MM.1S (cell line): ENCODE measurements at regions not wholly inside any gene's neighbourhood (a gene's known extent, or its start where the extent isn't known, plus 50 kb on each side); places are given as distances from the start of the nearest gene placed in this dataset.

Source experiments
- DNase-seq: peaks from one replicate; pipeline ENCODE4 v3.0.0-alpha.2; 2015
- H2AFZ ChIP-seq: fragments of 300-600 bp; sonication (generic); 2 replicates; pipeline ENCODE4 v1.6.0; 2016; ENCODE audit warnings: antibody characterized with exemption, low read length
- H3F3A ChIP-seq: fragments of 300-600 bp; sonication (generic); 2 replicates; pipeline ENCODE4 v1.6.1; 2016; ENCODE audit warnings: mild to moderate bottlenecking, antibody characterized with exemption, low read length, moderate library complexity, mixed read lengths; ENCODE audit not compliant: insufficient read depth
- H3K27ac ChIP-seq: fragments of 300-600 bp; sonication (generic); 2 replicates; pipeline ENCODE4 v1.5.1; 2016; ENCODE audit warnings: mild to moderate bottlenecking, low read length
- H3K27me3 ChIP-seq: fragments of 300-600 bp; sonication (generic); replicated peaks from 2 replicates; pipeline ENCODE4 v1.6.0; 2016; ENCODE audit warnings: low read length; ENCODE audit not compliant: insufficient read depth
- H3K36me3 ChIP-seq: fragments of 300-600 bp; sonication (generic); replicated peaks from 2 replicates; pipeline ENCODE4 v1.6.1; 2016; ENCODE audit warnings: mild to moderate bottlenecking, low read length, mixed read lengths; ENCODE audit not compliant: insufficient read depth
- H3K4me1 ChIP-seq: fragments of 300-600 bp; sonication (generic); 2 replicates; pipeline ENCODE4 v1.6.1; 2016; ENCODE audit warnings: low read length, mixed read lengths
- H3K4me2 ChIP-seq: fragments of 300-600 bp; sonication (generic); 2 replicates; pipeline ENCODE4 v1.6.0; 2016; ENCODE audit warnings: low read depth, low read length
- H3K4me3 ChIP-seq: fragments of 300-600 bp; sonication (generic); 2 replicates; pipeline ENCODE4 v1.5.1; 2016; ENCODE audit warnings: low read length, mixed read lengths
- H3K79me2 ChIP-seq: fragments of 300-600 bp; sonication (generic); 2 replicates; pipeline ENCODE4 v1.6.1; 2016; ENCODE audit warnings: mixed run types, low read length, mixed read lengths
- H3K9ac ChIP-seq: fragments of 300-600 bp; sonication (generic); 2 replicates; pipeline ENCODE4 v1.6.1; 2016; ENCODE audit warnings: low read length, mixed read lengths
- H3K9me2 ChIP-seq: fragments of 300-600 bp; sonication (generic); replicated peaks from 2 replicates; pipeline ENCODE4 v1.6.1; 2016; ENCODE audit warnings: mild to moderate bottlenecking, low read length, mixed read lengths; ENCODE audit not compliant: insufficient read depth
- H3K9me3 ChIP-seq: fragments of 300-600 bp; sonication (generic); replicated peaks from 2 replicates; pipeline ENCODE4 v1.6.1; 2016; ENCODE audit warnings: mild to moderate bottlenecking, low read length, mixed read lengths; ENCODE audit not compliant: insufficient read depth
- H4K20me1 ChIP-seq: fragments of 300-600 bp; sonication (generic); 2 replicates; pipeline ENCODE4 v1.6.1; 2016; ENCODE audit warnings: mild to moderate bottlenecking, low read length, moderate library complexity, mixed read lengths; ENCODE audit not compliant: insufficient read depth
- CTCF ChIP-seq: fragments of 300-600 bp; sonication (generic); IDR thresholded peaks from 2 replicates; pipeline ENCODE4 v1.5.1; 2016; ENCODE audit warnings: antibody characterized with exemption, low read length, mixed read lengths
- EZH2 ChIP-seq: fragments of 300-600 bp; sonication (generic); optimal IDR thresholded peaks from 2 replicates; pipeline ENCODE3; 2017; ENCODE audit warnings: low read depth, mild to moderate bottlenecking, antibody characterized with exemption, low read length, mixed read lengths
- EZH2phosphoT487 ChIP-seq: fragments of 300-600 bp; sonication (generic); IDR thresholded peaks from 2 replicates; pipeline ENCODE4 v1.6.1; 2018; ENCODE audit warnings: antibody characterized with exemption, low read length

- no peak overlapping the region for H2AFZ ChIP-seq
- H3K79me2 ChIP-seq: no peaks in the 10 kb centered on the region
- DNase-seq: no peak
- H3K9ac ChIP-seq: no peak overlapping the region
- H3K36me3 ChIP-seq: no peaks in the 10 kb centered on the region
- H3F3A ChIP-seq: no peaks in the 10 kb centered on the region
- no peaks in the 10 kb centered on the region for H3K9me3 ChIP-seq
- H3K4me2 ChIP-seq: no peak overlapping the region
- no peaks in the 10 kb centered on the region for H3K9me2 ChIP-seq
- no peak overlapping the region for H3K27ac ChIP-seq
- no peak overlapping the region for H3K4me3 ChIP-seq
- no peaks in the 10 kb centered on the region for H4K20me1 ChIP-seq
- TF ChIP-seq EZH2: no peak
- peak; percentile 10; the same call in 1 of the 2 replicates for TF ChIP-seq CTCF
- no peaks in the 10 kb centered on the region for H3K27me3 ChIP-seq
- no peaks in the 10 kb centered on the region for H3K4me1 ChIP-seq
Measured at GRCh38 chr5:174903172-174903732, 178.9 kb downstream of the MSX2 start.

- H3K4me3 ChIP-seq: no peak overlapping the region
- no peaks in the 10 kb centered on the region for H3K79me2 ChIP-seq
- DNase-seq: no peak
- H4K20me1 ChIP-seq: no peaks in the 10 kb centered on the region
- no peaks in the 10 kb centered on the region for H3F3A ChIP-seq
- no peaks in the 10 kb centered on the region for H3K9me2 ChIP-seq
- H3K9ac ChIP-seq: no peak overlapping the region
- no peak overlapping the region for H3K27ac ChIP-seq
- no peaks in the 10 kb centered on the region for H3K36me3 ChIP-seq
- H2AFZ ChIP-seq: no peak overlapping the region
- no peak overlapping the region for H3K4me2 ChIP-seq
- no peak for TF ChIP-seq EZH2
- TF ChIP-seq CTCF: no peak
- no peak for TF ChIP-seq EZH2phosphoT487
- H3K9me3 ChIP-seq: no peaks in the 10 kb centered on the region
- no peaks in the 10 kb centered on the region for H3K27me3 ChIP-seq
- H3K4me1 ChIP-seq: no peaks in the 10 kb centered on the region
Measured at GRCh38 chr5:174901336-174901735, 177.0 kb downstream of the MSX2 start.

GRCh38 chr5:174900240-174900865 is 176.0 kb downstream of the MSX2 start:
- H3K4me1 ChIP-seq: no peaks in the 10 kb centered on the region
- H3K36me3 ChIP-seq: no peaks in the 10 kb centered on the region
- no peaks in the 10 kb centered on the region for H4K20me1 ChIP-seq
- H3K9ac ChIP-seq: no peak overlapping the region
- H3K9me2 ChIP-seq: no peaks in the 10 kb centered on the region
- no peak overlapping the region for H3K4me2 ChIP-seq
- DNase-seq: no peak
- no peak overlapping the region for H3K27ac ChIP-seq
- no peak overlapping the region for H3K4me3 ChIP-seq
- H3K79me2 ChIP-seq: no peaks in the 10 kb centered on the region
- H3K9me3 ChIP-seq: no peaks in the 10 kb centered on the region
- H2AFZ ChIP-seq: no peak overlapping the region
- H3K27me3 ChIP-seq: no peaks in the 10 kb centered on the region
- H3F3A ChIP-seq: no peaks in the 10 kb centered on the region
- TF ChIP-seq EZH2phosphoT487 (no peak), EZH2 (no peak), CTCF (no peak)
